ENCODE measurements at regions not wholly inside any gene's neighbourhood (a gene's known extent, or its start where the extent isn't known, plus 50 kb on each side); places are given as distances from the start of the nearest gene placed in this dataset.
"Not testable (repeated sequence)": the region's sequence is repeated elsewhere in the genome, so short reads cannot be mapped to it uniquely, and the experiment has no call there.

DNA sequence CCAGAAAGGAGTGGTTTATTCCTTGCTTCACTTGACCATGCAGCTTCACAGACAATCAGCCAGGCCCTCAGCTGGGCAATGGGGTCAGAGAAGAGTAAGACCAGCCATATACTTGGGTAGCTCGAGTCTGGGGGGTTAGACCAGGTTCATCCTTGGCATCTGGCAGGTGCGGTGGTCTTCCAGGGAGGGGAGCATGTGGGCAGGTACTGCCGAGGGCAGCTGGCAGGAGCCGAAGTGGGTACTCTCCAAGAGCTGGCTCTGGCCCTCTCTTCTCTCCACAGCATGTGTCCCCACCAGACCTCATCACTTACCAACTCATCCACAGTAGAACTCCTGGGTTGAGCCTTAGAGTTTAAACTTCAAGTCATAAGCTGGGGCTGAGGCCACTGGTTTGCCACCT is 156.8 kb downstream of the FOXD2 start:
- DNase-seq (ENCODE audit: low read depth in 2 of 2) = no peak

DNA sequence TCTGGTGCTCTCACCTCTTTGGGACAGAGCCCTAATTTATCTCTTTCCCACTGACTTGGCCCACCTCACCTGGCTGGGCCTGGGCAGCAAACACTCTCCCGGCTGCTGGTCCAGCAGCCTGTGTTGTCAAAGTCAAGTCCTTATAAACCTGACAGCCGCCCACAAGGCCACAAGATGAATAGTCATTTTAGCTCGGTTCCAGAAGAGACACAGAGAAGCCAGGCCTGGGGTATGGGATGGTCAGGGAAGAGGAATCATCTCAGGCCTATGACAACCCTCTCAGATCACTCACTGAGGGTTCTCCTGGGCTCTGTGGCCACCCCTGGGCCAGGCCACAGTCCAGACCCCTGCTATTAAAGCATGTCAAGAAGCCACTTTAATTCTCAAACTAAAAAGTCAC is 158.5 kb downstream of the FOXD2 start:
- DNase-seq (ENCODE audit: low read depth in 2 of 2) = no peak

DNA sequence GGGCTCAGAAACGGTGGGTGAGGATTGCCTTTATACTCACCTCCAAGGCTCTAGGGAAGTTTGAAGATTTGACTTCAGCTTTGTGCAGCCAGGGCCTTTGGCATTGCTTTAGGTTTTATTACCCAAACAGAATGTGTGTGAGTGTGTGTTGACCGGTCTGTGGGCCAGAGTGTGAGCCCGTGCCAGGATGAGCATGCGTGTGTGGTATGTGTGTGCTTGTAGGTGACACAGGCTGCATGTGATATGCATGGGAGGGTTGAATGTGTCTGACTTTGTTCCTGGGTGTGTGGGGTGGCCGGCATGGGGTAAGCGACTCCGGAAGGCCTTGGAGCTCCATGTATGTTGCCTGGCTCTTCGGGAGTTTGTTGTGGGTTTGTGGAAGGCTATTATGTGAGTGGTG is 160.5 kb downstream of the FOXD2 start:
- no peak for DNase-seq (ENCODE audit: low read depth in 2 of 2)

DNA sequence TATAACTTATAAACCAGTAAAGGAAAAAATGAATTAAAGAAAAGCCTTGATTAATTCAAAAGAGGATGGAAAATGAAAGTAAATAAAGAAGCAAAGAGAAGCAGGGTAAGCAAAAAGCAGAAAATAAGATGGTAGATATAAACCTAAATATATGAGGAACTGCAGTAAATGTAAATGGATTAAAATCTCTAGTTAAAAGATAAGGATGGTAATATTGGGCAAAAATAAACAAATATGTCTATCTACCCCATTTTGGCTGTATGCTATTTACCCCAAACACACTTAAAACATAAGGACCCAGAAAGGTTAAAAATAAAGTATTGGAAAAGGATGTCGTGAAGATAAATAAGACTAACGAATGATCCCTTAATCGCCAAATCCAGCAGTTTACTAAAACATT is 161.9 kb downstream of the FOXD2 start:
- DNase-seq (ENCODE audit: low read depth in 2 of 2) = no peak

DNA sequence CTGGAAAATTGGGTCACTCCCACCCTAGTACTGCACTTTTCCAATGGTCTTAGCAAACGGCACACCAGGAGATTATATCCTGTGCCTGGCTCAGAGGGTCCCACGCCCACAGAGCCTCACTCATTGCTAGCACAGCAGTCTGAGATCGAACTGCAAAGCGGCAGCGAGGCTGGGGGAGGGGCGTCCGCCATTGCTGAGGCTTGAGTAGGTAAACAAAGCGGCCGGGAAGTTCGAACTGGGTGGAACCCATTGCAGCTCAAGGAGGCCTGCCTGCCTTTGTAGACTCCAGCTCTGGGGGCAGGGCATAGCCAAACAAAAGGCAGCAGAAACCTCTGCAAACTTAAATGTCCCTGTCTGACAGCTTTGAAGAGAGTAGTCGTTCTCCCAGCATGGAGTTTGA is 164.6 kb downstream of the FOXD2 start:
- DNase-seq (ENCODE audit: low read depth in 2 of 2) = not testable (repeated sequence)

DNA sequence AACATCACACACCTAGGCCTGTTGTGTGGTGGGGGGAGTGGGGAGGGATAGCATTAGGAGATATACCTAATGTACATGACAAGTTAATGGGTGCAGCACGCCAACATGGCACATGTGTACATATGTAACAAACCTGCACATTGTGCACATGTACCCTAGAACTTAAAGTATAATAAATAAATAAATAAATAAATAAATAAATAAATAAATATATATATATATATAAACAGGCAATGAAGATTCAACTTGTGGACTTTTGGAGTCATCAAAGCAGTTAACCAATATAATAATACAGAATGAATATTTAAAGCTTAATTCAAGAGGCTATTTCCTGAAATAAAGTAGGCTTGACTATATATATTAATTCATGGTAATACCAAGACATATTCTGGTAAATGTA is 167.0 kb downstream of the FOXD2 start:
- DNase-seq (ENCODE audit: low read depth in 2 of 2) = not testable (repeated sequence)

DNA sequence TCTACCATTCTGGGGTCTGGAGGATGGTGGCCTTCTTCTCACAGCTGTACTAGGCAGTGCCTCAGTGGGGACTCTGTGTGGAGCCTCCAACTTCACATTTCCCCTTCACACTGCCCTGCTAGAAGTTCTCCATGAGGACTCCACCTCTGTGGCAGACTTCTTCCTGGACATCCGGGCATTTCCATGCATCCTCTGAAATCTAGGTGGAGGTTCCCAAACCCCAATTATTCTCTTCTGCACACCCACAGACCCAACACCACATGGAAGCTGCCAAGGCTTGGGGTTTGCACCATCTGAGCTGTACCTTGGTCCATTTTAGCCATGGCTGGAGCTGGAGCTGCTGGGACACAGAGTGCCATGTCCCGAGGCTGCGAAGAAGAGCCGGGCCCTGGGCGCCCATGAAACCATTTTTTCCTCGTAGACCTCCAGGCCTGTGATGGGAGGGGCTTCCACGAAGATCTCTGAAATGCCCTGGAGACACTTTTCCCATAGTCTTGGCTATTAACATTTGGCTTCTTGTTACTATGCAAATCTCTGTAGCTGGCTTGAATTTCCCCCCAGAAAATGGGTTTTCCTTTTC is 170.5 kb downstream of the FOXD2 start:
- no peak for DNase-seq (ENCODE audit: low read depth in 2 of 2)

DNA sequence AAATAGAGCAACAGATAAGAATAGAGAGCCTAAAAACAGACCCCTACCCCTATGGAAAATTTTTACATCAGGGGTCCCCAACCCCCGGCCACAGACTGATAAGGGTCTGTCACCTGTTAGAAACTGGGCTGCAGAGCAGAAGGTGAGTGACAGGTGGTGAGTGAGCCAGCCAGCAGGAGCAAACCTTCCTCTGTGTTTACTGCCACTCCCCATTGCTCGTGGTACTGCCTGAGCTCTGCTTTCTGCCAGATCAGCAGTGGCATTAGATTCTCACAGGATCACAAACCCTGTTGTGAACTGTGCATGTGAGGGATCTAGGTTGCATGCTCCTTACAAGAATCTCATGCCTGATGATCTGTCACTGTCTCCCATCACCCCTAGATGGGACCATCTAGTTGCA is 174.1 kb downstream of the FOXD2 start:
- DNase-seq (ENCODE audit: low read depth in 2 of 2) = no peak

DNA sequence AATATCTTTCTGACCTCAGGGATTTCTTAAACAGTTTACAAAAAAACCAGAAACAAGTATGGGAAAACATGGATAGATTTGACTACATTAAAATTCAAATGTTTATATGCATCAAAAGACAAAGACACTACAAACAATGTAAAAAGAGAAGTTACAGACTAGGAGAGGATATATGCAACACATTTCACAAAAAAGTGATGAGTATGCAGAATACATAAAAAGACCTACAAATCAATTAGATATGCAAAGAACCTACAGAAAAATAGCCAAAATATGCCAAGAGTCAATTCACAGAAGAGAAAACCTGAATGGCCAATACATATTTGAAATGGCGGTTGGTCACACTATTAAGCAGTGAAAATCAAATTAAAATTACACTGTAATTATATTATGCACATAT is 175.0 kb downstream of the FOXD2 start:
- DNase-seq (ENCODE audit: low read depth in 2 of 2) = no peak

DNA sequence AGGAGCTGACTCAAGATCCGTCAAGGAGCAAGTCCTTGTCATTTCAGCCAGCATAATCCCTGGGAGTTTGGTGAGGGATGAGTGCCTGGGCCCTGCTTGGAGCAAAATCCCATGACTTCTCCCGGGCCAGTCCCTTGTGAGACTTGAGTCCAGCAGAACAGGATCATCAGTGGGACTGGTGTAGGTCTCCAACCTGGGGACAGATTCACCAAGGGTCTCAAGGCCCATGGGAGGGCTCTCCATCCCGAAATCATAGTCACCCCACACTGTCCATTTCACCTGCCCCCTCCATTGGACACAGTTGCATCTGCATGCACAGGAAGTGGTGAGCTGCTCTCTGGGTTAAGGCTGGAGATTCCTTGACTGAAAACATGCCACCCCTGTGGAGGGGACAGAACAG is 178.2 kb downstream of the FOXD2 start:
- DNase-seq (ENCODE audit: low read depth in 2 of 2) = no peak

DNA sequence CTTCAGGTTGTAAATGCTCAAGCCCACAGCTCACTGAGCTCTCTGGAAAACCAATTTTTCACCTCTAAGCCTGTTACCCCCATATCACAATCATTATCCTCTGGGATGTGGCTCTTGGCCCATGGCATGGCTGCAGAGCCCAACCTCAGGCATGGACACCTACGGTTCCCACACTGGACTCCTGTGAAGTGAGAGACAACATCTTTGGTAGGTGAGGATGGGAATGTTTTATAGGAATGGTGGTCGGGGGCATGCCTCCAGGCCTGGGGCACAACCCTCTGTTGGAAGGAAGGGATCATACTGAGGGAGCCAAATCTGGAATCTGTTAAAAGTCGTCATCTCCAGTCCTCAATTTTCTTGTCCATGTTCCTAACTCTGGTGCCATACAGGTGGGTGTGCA is 179.1 kb downstream of the FOXD2 start:
- DNase-seq (ENCODE audit: low read depth in 2 of 2) = no peak

DNA sequence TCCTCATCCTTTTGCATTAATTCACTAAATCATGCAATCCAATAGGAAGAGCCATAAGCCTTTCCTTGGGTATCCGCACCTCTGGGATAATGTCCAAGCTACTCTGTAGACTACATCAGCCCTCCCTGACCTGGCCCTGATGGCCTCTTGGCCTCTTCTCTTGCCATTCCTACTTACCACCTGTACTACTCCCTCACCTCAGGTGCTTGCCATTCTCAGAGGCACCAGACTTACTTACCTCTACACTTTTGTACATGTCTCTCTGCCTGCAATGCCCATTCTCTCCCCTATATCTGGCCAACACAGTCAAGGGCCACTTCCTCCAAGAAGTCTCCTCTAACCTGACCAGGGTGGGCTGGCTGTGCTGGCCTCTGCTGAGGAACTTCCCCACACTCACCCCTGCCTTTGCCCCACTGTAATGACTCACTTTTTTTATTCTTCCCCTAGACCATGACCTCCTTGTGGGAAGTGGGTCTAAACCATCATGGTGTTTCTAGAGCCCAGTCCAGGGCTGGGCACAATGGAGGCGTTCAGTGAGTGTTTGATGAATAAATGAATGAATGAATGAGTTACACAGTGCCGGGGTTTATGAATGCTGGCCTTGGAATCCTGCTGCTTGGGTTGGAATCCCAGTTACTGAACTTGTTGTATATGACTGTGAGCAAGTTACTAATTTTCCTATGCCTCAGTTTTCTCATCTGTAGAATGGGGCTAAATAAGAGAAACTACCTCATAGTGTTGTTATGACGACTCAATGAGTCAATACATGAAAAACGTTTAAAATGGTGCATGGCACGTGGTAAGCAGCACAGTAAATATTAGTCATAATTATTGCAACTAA is 179.8 kb downstream of the FOXD2 start:
- no peak for DNase-seq (ENCODE audit: low read depth in 2 of 2)

DNA sequence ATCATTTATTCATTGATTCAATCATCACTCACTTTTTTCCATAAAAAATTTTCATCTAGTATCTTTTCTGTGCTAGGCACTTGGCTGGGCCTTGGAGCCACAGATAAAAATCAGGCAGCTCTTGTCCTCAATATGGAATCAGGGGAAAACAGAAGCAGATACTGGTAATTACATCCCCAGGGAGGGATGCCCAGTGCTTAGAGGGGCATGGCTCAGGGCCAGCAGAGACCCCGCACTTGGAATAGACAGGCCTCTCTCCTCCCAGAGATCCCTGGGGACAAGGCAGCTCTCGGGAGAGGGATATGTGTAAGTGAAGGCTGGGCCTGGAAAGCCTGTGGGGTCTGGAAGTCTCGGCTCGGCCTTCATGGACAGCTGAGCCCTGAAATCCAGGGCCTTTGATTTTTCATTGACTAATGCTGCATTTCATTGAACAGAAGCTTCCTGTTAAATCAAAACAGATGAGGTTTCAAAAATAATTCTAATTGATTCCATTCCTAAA is 180.4 kb downstream of the FOXD2 start:
- DNase-seq (ENCODE audit: low read depth in 2 of 2) = no peak

DNA sequence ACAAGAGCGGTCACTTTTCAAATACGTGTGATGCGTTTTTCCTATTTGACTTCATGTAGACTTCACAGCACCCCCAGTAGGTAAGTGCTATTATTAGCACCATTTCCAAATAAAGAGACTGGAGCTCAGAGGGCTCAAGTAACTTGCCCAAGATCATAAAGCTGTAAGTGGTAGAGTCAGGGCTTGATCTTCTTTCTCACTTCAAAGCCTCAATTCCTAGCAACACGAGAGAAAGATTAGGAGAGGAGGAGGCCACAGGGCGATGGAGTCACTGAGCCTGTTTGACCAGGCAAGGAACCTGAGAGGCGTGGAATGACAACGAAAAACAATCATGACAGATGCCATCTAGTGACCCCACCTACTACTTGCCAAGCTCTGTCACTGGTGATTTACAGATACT is 181.0 kb downstream of the FOXD2 start:
- no peak for DNase-seq (ENCODE audit: low read depth in 2 of 2)

DNA sequence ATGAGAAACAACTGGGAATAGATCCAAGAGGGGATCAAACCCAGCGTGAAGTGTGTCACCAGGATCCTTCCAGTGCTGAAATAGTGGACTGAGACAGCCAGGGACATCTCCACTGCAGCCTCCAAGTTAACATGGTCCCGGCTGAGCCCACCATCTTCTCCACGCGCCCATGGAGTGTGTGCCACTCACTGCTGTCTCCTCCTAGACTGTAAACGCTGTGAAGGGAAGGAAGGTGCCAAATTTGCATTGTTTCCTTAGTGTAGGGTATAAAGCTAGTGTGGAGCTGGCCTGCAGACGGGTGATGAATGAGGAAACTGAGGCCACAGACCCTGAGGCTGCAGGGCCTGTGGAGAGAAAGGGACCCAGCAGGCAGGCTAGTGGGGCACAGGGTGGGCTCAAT is 183.6 kb downstream of the FOXD2 start:
- DNase-seq (ENCODE audit: low read depth in 2 of 2) = no peak

DNA sequence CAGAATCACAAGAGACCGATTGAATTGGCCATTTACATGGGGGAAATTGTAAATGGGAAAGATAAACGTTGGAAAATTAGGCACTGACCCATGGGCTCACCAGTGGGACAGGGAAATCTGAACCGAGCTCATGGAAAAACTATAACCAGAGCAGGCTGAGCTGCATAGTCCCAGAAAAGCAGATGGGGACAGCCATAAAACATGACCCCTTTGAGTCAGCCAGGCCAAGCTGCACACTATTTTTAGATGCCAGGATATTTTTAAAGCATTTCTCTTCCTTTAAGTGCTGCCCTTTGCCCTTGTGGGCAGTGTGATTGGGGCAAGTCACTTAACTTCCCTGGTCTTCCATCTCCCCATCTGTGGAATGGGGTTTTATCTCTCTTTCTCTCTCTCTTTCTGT is 184.1 kb downstream of the FOXD2 start:
- DNase-seq (ENCODE audit: low read depth in 2 of 2) = no peak

DNA sequence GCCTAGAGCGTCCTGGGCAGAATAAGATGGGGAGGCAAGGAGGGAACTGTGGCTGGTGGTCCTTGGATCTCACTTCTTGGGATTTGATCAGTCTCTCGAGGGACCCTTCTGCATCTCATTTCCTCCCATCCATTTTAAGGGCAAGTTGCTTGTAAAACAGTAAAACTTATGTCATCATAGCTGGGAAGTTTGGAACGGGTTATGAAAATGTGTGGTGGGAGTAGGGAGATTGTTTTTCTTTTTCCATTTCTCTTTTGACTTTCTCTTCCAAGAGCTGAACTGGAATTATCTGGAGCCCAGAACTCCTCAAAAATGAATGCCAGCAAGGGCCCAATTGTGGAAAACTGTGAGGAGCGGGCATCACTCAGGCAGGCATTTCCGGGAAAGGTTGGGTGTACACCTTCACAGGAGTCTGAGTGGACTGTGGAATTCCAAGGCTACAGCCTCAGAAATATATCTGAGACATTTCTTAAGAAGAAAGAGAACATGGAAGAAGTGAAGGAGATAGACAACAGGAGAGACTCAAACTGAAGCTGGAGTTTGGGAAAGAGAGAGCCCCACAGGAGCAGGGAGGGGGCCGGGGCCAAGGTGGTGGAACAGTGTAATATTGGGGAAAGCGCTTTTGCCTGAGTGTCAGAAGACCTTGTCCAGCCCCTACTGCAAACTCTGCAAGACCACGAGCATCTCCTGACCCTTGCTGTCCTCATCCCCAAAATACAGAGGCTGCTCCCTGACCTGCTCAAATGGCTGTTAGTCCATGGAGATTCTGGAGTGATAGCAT is 185.1 kb downstream of the FOXD2 start:
- DNase-seq (ENCODE audit: low read depth in 2 of 2) = no peak

DNA sequence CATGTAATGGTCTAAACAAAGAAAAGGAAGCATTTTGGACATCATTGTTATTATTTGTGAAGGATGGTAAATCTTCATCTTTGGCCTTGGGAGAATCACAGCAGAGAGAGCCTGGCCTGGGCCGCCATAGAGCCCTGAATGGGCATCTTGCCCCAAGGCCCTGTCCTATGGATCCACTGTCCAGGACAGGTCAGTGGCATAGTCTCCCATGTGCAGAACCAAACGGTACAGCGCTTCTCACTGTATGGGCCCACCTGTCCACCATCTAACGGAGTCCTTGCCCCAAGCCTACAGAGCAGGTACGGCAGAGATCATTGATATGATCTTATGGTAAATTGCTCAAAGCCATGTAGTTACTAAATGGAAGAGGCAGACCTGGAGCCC is 185.7 kb downstream of the FOXD2 start:
- DNase-seq (ENCODE audit: low read depth in 2 of 2) = no peak

DNA sequence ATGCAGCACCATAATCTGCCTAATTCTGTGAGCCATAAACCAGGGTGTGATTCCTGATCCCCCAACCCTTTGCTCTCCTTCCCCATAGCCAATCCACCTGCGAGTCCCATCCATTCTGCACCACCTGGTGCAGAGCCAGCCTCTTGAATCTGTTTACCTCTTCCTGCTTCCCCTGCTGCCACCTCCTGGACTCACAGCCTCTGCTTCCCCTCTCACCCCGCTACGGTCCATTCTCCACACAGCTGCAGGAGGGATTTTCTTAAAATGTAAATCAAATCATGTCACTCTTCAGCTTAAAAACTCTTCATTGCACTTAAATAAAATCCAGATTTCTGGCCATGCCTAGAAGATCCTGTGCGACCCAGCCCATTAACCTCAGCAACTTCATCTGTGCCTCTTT is 186.7 kb downstream of the FOXD2 start:
- DNase-seq (ENCODE audit: low read depth in 2 of 2) = no peak

DNA sequence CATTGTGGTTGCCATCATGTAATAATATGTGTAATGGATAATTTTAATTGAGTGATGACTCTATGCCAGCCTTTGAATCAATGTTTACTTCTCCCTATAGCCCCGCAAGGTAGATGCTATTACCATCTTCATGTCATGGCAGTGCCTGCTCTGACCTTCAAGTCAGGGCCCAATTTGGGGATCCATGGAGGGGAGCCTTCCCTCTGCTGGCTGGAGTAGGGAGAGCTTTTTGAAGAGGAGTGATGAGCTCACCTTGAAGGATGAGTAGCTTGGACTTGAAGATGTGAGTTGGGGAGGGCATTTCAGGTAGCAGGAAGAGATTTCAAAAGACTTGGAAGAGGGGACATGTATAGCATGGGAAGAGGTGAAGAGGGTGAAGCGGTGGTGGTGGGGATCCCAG is 189.2 kb downstream of the FOXD2 start:
- no peak for DNase-seq (ENCODE audit: low read depth in 2 of 2)

DNA sequence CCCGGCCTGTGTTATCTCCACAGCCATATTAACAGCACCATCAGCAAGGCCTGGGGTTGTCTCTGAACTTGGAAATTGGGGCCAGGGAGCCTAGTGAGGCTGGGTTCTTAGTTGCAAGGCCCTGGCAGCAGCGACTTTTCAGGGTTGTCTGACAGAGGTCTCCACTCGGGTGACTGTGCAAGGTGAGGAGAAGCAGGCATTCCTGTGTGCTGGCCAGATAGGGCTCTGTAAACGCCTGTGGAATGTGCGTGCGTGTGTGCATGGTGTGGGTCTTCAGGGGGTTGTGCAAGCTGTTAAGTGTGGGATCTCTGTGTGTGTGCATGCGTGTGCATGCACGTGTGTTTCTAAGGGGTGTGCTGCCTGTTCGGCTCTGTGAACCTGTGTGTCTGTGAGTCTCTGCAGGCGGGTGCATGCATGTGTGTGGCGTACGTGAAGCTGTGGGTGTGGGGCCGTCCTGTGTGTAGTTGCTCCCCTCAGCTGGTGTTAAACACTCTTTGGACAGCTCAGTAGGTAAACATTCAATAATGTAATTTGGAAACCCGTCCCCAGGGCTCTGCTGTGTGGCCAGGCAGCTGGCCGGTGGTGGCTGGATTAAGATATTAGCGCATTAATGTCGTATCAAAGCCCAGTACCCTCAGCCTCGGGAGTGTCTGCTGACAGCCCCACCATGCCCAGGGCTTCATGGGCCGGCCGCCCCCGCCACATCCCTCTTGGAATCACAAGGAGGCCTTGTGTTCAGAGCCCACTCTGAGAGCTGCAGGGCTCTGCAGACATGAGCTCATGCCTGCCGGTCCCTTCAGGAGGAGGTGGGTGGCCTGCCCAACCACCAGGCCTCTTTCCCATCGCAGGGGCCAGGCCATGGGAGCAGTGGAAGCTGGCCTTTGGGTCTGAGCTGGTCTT is 189.9 kb downstream of the FOXD2 start:
- no peak for DNase-seq (ENCODE audit: low read depth in 2 of 2)

DNA sequence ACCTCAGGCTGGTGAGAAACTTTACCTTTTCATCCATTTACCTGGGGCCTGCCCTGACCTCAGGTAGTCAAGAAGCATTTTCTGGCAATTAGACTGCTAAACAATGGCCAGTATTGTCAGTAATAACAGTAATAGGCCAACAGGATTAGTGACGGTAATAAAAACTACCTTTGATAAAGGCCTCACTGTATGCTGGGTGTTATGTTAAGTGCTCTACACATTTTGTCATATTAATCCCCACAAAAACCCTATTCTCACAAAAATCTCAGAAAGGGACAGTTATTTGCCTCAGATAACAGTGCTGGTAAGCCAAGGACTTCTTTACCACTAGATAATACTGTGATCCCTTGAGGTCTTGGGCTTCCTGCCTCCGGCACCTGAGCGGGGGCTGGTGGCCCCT is 191.4 kb downstream of the FOXD2 start:
- no peak for DNase-seq (ENCODE audit: low read depth in 2 of 2)

All from fibroblast of skin of left quadriceps (primary cell).